22Rv1 (cell line): ENCODE measurements at regions not wholly inside any gene's neighbourhood (a gene's known extent, or its start where the extent isn't known, plus 50 kb on each side); places are given as distances from the start of the nearest gene placed in this dataset.

Experiments
- H3K27ac ChIP-seq: fragments of 450-650 bp; 2 replicates; pipeline ENCODE4 v1.5.1; 2017
- CTCF ChIP-seq: fragments of 450-650 bp; IDR thresholded peaks from 2 replicates; pipeline ENCODE4 v1.5.1; 2017; ENCODE audit warnings: mild to moderate bottlenecking
- ZFX ChIP-seq: fragments of 450-650 bp; IDR thresholded peaks from 2 replicates; pipeline ENCODE4 v1.6.1; 2017; ENCODE audit warnings: antibody characterized with exemption, borderline replicate concordance

- no peak for TF ChIP-seq ZFX
- no peak for TF ChIP-seq CTCF
- H3K27ac ChIP-seq, result no peak overlapping the region
These were observed 173.9 kb upstream of the LHX5 start for GRCh38 chr12:113645603-113646002.

- TF ChIP-seq CTCF (no peak), ZFX (no peak)
- no peak overlapping the region for H3K27ac ChIP-seq
These were observed 173.5 kb upstream of the LHX5 start for GRCh38 chr12:113645183-113645582.

GRCh38 chr12:113643177-113643974 is 171.7 kb upstream of the LHX5 start:
- H3K27ac ChIP-seq, result no peak overlapping the region
- no peak for TF ChIP-seq CTCF
- TF ChIP-seq ZFX, result no peak

- no peak for TF ChIP-seq ZFX
- no peak for TF ChIP-seq CTCF
- no peak overlapping the region for H3K27ac ChIP-seq
These were observed 171.0 kb upstream of the LHX5 start for GRCh38 chr12:113642672-113643071.

GRCh38 chr12:113642216-113642615 is 170.5 kb upstream of the LHX5 start:
- H3K27ac ChIP-seq, result no peak overlapping the region
- TF ChIP-seq CTCF (no peak), ZFX (no peak)

GRCh38 chr12:113641426-113642030 is 169.9 kb upstream of the LHX5 start:
- TF ChIP-seq ZFX (no peak), CTCF (no peak)
- H3K27ac ChIP-seq, result no peak overlapping the region

GRCh38 chr12:113640837-113641236 is 169.2 kb upstream of the LHX5 start:
- TF ChIP-seq ZFX, result no peak
- no peak for TF ChIP-seq CTCF
- H3K27ac ChIP-seq, result no peak overlapping the region
